ENCODE measurements at regions not wholly inside any gene's neighbourhood (a gene's known extent, or its start where the extent isn't known, plus 50 kb on each side); places are given as distances from the start of the nearest gene placed in this dataset.
A peak's percentile ranks its signal among the peaks of the same experiment; 100 is the strongest.

- Histone ChIP-seq H3K9me1 (replicated peaks; ENCODE audit: control insufficient read depth, extremely low read depth, insufficient read depth, low read length) (no peaks in the 10 kb centered on the region), H3K79me2 (ENCODE audit: control insufficient read depth, insufficient read depth, low read length) (no peaks in the 10 kb centered on the region), H3K4me3 (replicated peaks in 1 of 3; ENCODE audit: insufficient read depth in 1 of 3, low read depth in 1 of 3, low read length in 3 of 3) (no peak overlapping the region), H2AFZ (ENCODE audit: low read depth, low read length) (peak overlapping the region; percentile 10), H3K4me2 (ENCODE audit: insufficient read depth, low read length) (peak overlapping the region; percentile 52), H3K36me3 (ENCODE audit: control insufficient read depth in 2 of 2, extremely low read depth in 1 of 2, insufficient read depth in 2 of 2, low read length in 2 of 2) (no peaks in the 10 kb centered on the region), H3K27ac (ENCODE audit: insufficient read depth, low read depth, low read length) (peak overlapping the region; percentile 84), H3K27me3 (ENCODE audit: control insufficient read depth in 2 of 2, insufficient read depth in 2 of 2, low read length in 2 of 2) (no peaks in the 10 kb centered on the region), H4K20me1 (replicated peaks; ENCODE audit: control insufficient read depth, extremely low read depth, insufficient read depth, low read length) (no peaks in the 10 kb centered on the region), H3K9ac (replicated peaks; ENCODE audit: extremely low read depth, insufficient read depth, low read length) (peak overlapping the region; percentile 25), H3K4me1 (ENCODE audit: control insufficient read depth, extremely low read depth, insufficient read depth, low read length) (peaks cover 35% of the 10 kb centered on the region), H3K9me3 (replicated peaks; ENCODE audit: control insufficient read depth, insufficient read depth, low read length) (no peaks in the 10 kb centered on the region)
- DNase-seq (ENCODE audit: low read depth, low spot score): peak; percentile 85
- TSS peak; percentile 84 for BruUV-seq (replicated peaks)
- TF ChIP-seq MYC (IDR thresholded peaks at IDR 0.05; ENCODE audit: low read depth, low read length) (no peak), JUN (IDR thresholded peaks at IDR 0.05; ENCODE audit: borderline replicate concordance, insufficient read depth, insufficient read length, low read depth) (peak; percentile 85), POLR2A (IDR thresholded peaks at IDR 0.05; ENCODE audit: low read depth, low read length) (no peak), EZH2 (IDR thresholded peaks at IDR 0.05; ENCODE audit: borderline replicate concordance, low read depth, low read length, severe bottlenecking) (no peak), POLR2AphosphoS5 (IDR thresholded peaks at IDR 0.05; ENCODE audit: insufficient read depth, low read depth, low read length) (peak; percentile 60), FOS (IDR thresholded peaks at IDR 0.05; ENCODE audit: borderline replicate concordance, insufficient read depth, low read length) (peak; percentile 90), GATA2 (IDR thresholded peaks at IDR 0.05; ENCODE audit: insufficient read depth, insufficient read length, low read depth, low read length) (peak; percentile 93)
- TF ChIP-seq, protein P1, sequence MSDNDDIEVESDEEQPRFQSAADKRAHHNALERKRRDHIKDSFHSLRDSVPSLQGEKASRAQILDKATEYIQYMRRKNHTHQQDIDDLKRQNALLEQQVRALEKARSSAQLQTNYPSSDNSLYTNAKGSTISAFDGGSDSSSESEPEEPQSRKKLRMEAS (IDR thresholded peaks at IDR 0.05; ENCODE audit: insufficient read depth, insufficient read length): no peak
- TF ChIP-seq, protein P2, sequence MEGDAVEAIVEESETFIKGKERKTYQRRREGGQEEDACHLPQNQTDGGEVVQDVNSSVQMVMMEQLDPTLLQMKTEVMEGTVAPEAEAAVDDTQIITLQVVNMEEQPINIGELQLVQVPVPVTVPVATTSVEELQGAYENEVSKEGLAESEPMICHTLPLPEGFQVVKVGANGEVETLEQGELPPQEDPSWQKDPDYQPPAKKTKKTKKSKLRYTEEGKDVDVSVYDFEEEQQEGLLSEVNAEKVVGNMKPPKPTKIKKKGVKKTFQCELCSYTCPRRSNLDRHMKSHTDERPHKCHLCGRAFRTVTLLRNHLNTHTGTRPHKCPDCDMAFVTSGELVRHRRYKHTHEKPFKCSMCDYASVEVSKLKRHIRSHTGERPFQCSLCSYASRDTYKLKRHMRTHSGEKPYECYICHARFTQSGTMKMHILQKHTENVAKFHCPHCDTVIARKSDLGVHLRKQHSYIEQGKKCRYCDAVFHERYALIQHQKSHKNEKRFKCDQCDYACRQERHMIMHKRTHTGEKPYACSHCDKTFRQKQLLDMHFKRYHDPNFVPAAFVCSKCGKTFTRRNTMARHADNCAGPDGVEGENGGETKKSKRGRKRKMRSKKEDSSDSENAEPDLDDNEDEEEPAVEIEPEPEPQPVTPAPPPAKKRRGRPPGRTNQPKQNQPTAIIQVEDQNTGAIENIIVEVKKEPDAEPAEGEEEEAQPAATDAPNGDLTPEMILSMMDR (IDR thresholded peaks at IDR 0.05; ENCODE audit: extremely low read depth in 1 of 2, insufficient read depth in 1 of 2, low read depth in 1 of 2, low read length in 2 of 2): no peak
- dilution Hi-C loops (cut with MboI; ENCODE audit: extremely low pct_ligation_motif_present, low sequenced_read_pairs) (no loop called here), intact Hi-C loops (cut with micrococcal nuclease) (loop anchor here (2.0 to 10.0 kb wide), 4 partner anchors 158 to 1311 kb away; no protein-coding TSS in a partner anchor)
- FAIRE-seq: peak; percentile 67
- CTCF ChIA-PET: interaction anchor here (0.6 to 1.0 kb wide), 4 partner anchors 65 to 1194 kb away, joined by 3 to 6 read pairs (median 4); no protein-coding TSS in a partner anchor
- POLR2A ChIA-PET: interaction anchor here (0.6 kb wide), 1 partner anchor 1127 kb away, joined by 3 read pairs; no protein-coding TSS in a partner anchor
Observed at GRCh38 chr18:27843783-27844777, 332.9 kb downstream of the CDH2 start.
